Skeletal muscle tissue (tissue), 3 donors: ENCODE measurements at regions not wholly inside any gene's neighbourhood (a gene's known extent, or its start where the extent isn't known, plus 50 kb on each side); places are given as distances from the start of the nearest gene placed in this dataset.

ENCODE experiments used
- H3K27ac ChIP-seq: one replicate; pipeline ENCODE4 v1.7.0; 2013; ENCODE audit warnings: mild to moderate bottlenecking, low read depth, low read length, inconsistent platforms
- H3K27me3 ChIP-seq, 3 donors: one replicate each; pipeline ENCODE4 v1.7.0; 2013; ENCODE audit warnings: low read length in 3 of 3; ENCODE audit not compliant: control insufficient read depth in 3 of 3, insufficient read depth in 3 of 3
- H3K36me3 ChIP-seq, 3 donors: one replicate each; pipeline ENCODE4 v1.7.0; 2013; ENCODE audit warnings: low read length in 3 of 3; ENCODE audit not compliant: control insufficient read depth in 3 of 3, insufficient read depth in 3 of 3
- H3K4me1 ChIP-seq, 3 donors: one replicate each; pipeline ENCODE4 v1.7.0; 2013; ENCODE audit warnings: low read length in 3 of 3, mild to moderate bottlenecking in 3 of 3; ENCODE audit not compliant: control insufficient read depth in 3 of 3, insufficient read depth in 3 of 3
- H3K4me3 ChIP-seq, 3 donors: one replicate each; pipeline ENCODE4 v1.7.0; 2013; ENCODE audit warnings: low read length in 3 of 3
- H3K9ac ChIP-seq, 3 donors: one replicate each; pipeline ENCODE4 v1.7.0; 2013; ENCODE audit warnings: low read length in 3 of 3, mild to moderate bottlenecking in 3 of 3, moderate library complexity in 2 of 3, low read depth in 1 of 3
- H3K9me3 ChIP-seq, 3 donors: one replicate each; pipeline ENCODE4 v1.7.0; 2013; ENCODE audit warnings: low read length in 3 of 3; ENCODE audit not compliant: control insufficient read depth in 3 of 3
- donor health status: Osteomylitis.

DNA sequence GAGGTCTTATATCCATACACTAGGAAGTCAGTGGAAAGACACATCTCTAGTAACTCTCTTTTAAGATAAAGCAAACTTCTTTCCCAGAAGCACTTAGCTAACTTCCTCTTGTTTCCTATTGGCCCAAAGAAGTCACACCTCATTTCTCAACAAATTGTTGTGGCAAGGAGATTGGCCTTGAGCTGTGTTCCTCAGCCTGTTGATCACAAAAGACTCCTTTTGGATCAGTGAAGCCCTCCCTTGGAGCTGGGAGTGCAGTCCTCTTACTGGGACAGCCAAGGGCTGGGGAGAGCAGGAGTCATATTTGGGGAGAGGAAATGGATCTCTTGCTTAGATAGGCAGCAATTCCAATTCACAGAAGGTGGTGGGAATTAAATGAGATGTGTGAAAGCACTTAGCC lies 51.2 kb upstream of the DAPL1 start:
- H3K27ac ChIP-seq, result no peak overlapping the region
- no peaks in the 10 kb centered on the region for H3K36me3 ChIP-seq
- no peaks in the 10 kb centered on the region for H3K9me3 ChIP-seq
- H3K9ac ChIP-seq, result no peak overlapping the region
- no peak overlapping the region for H3K4me3 ChIP-seq
- H3K4me1 ChIP-seq, result peaks cover 0 to 8% (median 4%) of the 10 kb centered on the region in 3 donors
- peaks cover 0 to 5% (median 2%) of the 10 kb centered on the region in 3 donors for H3K27me3 ChIP-seq

GRCh38 chr2:158745067-158745865 lies 49.9 kb upstream of the DAPL1 start:
- peak overlapping the region; percentile 64 for H3K27ac ChIP-seq
- no peaks in the 10 kb centered on the region for H3K9me3 ChIP-seq
- peaks cover 0 to 8% (median 4%) of the 10 kb centered on the region in 3 donors for H3K4me1 ChIP-seq
- H3K27me3 ChIP-seq, result peaks cover 0 to 5% (median 2%) of the 10 kb centered on the region in 3 donors
- no peak overlapping the region for H3K9ac ChIP-seq
- H3K36me3 ChIP-seq, result no peaks in the 10 kb centered on the region
- H3K4me3 ChIP-seq, result no peak overlapping the region
